Upper lobe of left lung (tissue), 4 donors: ENCODE measurements at regions not wholly inside any gene's neighbourhood (a gene's known extent, or its start where the extent isn't known, plus 50 kb on each side); places are given as distances from the start of the nearest gene placed in this dataset.

ENCODE experiments used
- POLR2A ChIP-seq, 4 donors: fragments of 450-650 bp; IDR thresholded peaks; one replicate each; pipeline ENCODE4 v1.5.1; 2016 to 2017; ENCODE audit warnings: antibody characterized with exemption in 4 of 4, mild to moderate bottlenecking in 2 of 4
- POLR2AphosphoS5 ChIP-seq, 2 donors: sonication (generic); formaldehyde crosslinking; IDR thresholded peaks; one replicate each; pipeline ENCODE4 v1.5.1; 2017; ENCODE audit warnings: antibody characterized with exemption in 2 of 2
- TF ChIP-seq, protein P1 (sequence below), 6 experiments: fragments of 450-650 bp in 4 of 6; fragments of 200-600 bp in 2 of 6; sonication (generic) in 2 of 6; IDR thresholded peaks; one replicate each; pipeline ENCODE4 v1.5.1; 2016 to 2019; ENCODE audit warnings: antibody characterized with exemption in 6 of 6

DNA sequence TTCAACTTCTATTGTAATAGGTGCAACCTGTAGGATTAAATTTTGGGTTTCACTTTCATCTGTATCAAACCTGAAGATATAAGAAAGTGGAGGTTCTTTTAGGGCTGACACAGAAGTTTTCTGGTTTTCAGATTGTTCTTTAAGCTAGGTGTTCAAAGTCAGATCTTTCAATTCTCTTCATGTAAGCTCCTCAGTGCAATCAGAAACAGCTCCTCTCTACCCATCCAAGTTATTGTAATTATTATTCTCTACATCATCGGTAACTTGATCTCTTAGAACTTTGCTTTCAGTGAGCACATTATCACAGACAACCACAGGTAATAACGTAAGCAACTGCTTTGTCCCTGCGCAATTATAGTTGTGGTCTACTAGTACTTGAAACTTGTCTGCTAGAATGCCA, 179.4 kb downstream of the MYCN start:
- TF ChIP-seq POLR2AphosphoS5 (IDR thresholded peaks at IDR 0.05), result no peak
- TF ChIP-seq, protein P1, sequence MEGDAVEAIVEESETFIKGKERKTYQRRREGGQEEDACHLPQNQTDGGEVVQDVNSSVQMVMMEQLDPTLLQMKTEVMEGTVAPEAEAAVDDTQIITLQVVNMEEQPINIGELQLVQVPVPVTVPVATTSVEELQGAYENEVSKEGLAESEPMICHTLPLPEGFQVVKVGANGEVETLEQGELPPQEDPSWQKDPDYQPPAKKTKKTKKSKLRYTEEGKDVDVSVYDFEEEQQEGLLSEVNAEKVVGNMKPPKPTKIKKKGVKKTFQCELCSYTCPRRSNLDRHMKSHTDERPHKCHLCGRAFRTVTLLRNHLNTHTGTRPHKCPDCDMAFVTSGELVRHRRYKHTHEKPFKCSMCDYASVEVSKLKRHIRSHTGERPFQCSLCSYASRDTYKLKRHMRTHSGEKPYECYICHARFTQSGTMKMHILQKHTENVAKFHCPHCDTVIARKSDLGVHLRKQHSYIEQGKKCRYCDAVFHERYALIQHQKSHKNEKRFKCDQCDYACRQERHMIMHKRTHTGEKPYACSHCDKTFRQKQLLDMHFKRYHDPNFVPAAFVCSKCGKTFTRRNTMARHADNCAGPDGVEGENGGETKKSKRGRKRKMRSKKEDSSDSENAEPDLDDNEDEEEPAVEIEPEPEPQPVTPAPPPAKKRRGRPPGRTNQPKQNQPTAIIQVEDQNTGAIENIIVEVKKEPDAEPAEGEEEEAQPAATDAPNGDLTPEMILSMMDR (IDR thresholded peaks at IDR 0.05), result no peak
- no peak for TF ChIP-seq POLR2A (IDR thresholded peaks at IDR 0.05)
